Choroid plexus epithelial cell (primary cell): ENCODE measurements at regions not wholly inside any gene's neighbourhood (a gene's known extent, or its start where the extent isn't known, plus 50 kb on each side); places are given as distances from the start of the nearest gene placed in this dataset.
"Not testable (repeated sequence)": the region's sequence is repeated elsewhere in the genome, so short reads cannot be mapped to it uniquely, and the experiment has no call there.

Source experiments
- DNase-seq: peaks from one replicate; pipeline ENCODE4 v3.0.0-alpha.2; 2010; ENCODE audit warnings: low read depth
- H3K4me3 ChIP-seq: 2 replicates; pipeline ENCODE4 v1.5.1; 2011; ENCODE audit warnings: low read depth, mild to moderate bottlenecking, control low read depth, low read length, moderate library complexity
- CTCF ChIP-seq: conservative IDR thresholded peaks from 2 replicates; pipeline ENCODE4 v1.5.1; 2011; ENCODE audit warnings: low read depth, mild to moderate bottlenecking, control low read depth, inconsistent platforms, low read length, moderate library complexity

DNA sequence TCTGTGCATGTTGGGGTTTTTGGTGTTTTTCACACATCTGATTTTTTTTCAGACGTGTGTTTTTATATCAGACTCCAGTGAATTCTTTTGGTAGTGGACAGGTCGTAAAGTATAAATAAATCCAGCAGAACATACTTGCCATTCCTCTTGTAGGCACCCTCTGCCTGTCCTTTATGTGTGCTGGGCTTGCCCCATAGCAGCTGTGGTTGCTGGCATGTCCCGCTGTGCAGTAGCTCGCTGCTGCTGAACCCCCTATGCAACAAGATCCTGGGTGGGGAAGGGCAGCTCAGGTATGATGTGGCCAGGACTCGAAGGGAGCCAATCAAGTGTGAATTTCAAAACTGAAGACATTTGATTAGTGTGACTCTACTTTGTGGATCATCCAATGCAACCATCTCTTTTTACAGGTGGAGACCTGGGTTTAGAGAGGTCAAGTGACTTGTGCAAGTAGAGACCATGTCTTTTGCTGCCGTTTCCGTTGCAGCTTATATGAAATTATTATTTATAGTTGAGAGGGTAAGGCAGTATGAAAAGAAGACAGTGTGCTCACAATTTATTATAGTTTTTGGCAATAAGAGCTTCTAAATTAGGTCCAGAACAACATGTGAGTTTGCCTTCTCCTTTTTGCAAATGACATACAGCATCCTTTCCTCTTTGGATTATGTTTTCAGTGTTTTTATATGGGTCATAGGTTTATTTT, 350.8 kb upstream of the C2CD4B start:
- H3K4me3 ChIP-seq: no peak overlapping the region
- no peak for DNase-seq
- no peak for TF ChIP-seq CTCF

DNA sequence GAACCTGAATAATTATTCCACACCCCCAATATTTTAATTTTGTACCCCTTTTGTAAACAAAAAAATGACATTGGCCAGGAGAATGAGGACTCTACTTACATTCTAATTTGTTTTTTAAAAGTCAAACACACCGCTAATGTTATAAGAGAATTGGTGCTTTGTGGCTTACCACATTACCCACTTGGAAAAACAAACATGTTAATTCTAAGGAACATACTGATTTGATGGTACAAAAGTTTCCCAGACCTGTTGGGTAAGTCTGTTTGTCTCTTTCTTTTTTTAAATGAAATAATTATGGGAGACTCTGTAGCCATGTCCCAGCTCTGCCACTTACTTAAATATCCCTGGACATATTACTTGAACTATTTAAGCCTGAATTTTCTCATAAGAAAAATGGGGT, 352.5 kb upstream of the C2CD4B start:
- no peak for DNase-seq
- no peak overlapping the region for H3K4me3 ChIP-seq
- TF ChIP-seq CTCF: no peak

- not testable (repeated sequence) for H3K4me3 ChIP-seq, DNase-seq
Measured at GRCh38 chr15:62518666-62519065, 353.6 kb upstream of the C2CD4B start.

- H3K4me3 ChIP-seq: no peak overlapping the region
- TF ChIP-seq CTCF: no peak
- DNase-seq: no peak
Measured at GRCh38 chr15:62519900-62520299, 354.8 kb upstream of the C2CD4B start.

- DNase-seq: no peak
- no peak overlapping the region for H3K4me3 ChIP-seq
- no peak for TF ChIP-seq CTCF
Measured at GRCh38 chr15:62520887-62521286, 355.8 kb upstream of the C2CD4B start.

DNA sequence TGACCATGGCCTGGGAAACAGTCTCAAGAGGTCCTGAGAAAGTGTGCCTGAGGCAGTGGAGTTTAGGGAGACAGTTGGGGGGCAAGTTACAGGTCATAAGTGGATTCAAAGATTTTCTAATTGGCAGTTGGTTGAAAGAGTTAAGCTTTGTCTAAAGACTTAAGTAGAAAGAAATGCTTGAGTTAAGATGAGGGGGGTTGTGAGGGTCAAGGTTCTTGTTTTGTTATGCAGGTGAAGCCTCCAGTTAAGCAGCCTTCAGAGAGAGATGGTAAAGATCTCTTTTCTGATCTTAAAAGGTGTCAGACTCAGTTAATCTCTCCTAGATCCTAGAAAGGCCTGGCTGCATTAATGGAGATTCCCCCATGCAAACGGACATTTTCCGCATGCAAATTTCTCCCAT, 356.3 kb upstream of the C2CD4B start:
- H3K4me3 ChIP-seq: no peak overlapping the region
- no peak for DNase-seq
- TF ChIP-seq CTCF: no peak

- DNase-seq: no peak
Measured at GRCh38 chr15:62524848-62525247, 359.8 kb upstream of the C2CD4B start.

More at GRCh38 chr15:62524848-62525247, 359.8 kb upstream of the C2CD4B start:
- TF ChIP-seq CTCF: no peak
- no peak overlapping the region for H3K4me3 ChIP-seq
